ENCODE measurements at regions not wholly inside any gene's neighbourhood (a gene's known extent, or its start where the extent isn't known, plus 50 kb on each side); places are given as distances from the start of the nearest gene placed in this dataset.
A peak's percentile ranks its signal among the peaks of the same experiment; 100 is the strongest.

- Histone ChIP-seq H3K9me3 (ENCODE audit: control extremely low read depth in 1 of 3, control insufficient read depth in 2 of 3, insufficient read depth in 1 of 3, low read length in 2 of 3) (peaks cover 0 to 12% (median 6%) of the 10 kb centered on the region in 3 donors), H3K27me3 (replicated peaks in 1 of 4; ENCODE audit: control extremely low read depth in 1 of 4, control insufficient read depth in 3 of 4, insufficient read depth in 4 of 4, low read length in 3 of 4) (no peaks in the 10 kb centered on the region), H3K79me2 (ENCODE audit: control insufficient read depth, insufficient read depth, low read length) (no peaks in the 10 kb centered on the region), H3K4me2 (replicated peaks; ENCODE audit: low read depth, low read length, poor library complexity, severe bottlenecking) (no peak overlapping the region), H3K9ac (ENCODE audit: low read length) (no peak overlapping the region), H3K4me1 (ENCODE audit: control insufficient read depth in 2 of 2, insufficient read depth in 2 of 2, low read length in 2 of 2) (peaks cover 23% of the 10 kb centered on the region in 2 donors), H2AFZ (ENCODE audit: insufficient read depth, low read depth, low read length, poor library complexity, severe bottlenecking) (no peak overlapping the region), H3K4me3 (ENCODE audit: control extremely low read depth in 1 of 5, extremely low read depth in 1 of 5, insufficient read depth in 1 of 5, low read depth in 2 of 5, low read length in 4 of 5) (no peak overlapping the region), H3K27ac (ENCODE audit: low read length in 2 of 2) (no peak overlapping the region), H4K20me1 (ENCODE audit: control insufficient read depth, insufficient read depth, low read length, poor library complexity, severe bottlenecking) (no peaks in the 10 kb centered on the region), H3K36me3 (replicated peaks in 1 of 2; ENCODE audit: control extremely low read depth in 1 of 2, control insufficient read depth in 1 of 2, extremely low read depth in 1 of 2, insufficient read depth in 2 of 2, low read length in 1 of 2) (no peaks in the 10 kb centered on the region)
- ATAC-seq (ENCODE audit: low read depth) (no peak), DNase-seq (no peak)
- H3K27ac Mint-ChIP-seq: no peak overlapping the region
- TF ChIP-seq EZH2 (IDR thresholded peaks at IDR 0.05; ENCODE audit: borderline replicate concordance, insufficient read depth, low read depth, low read length, poor library complexity, severe bottlenecking) (no peak), CTCF (IDR thresholded peaks at IDR 0.05) (no peak)
- ChIA-PET CTCF (interaction anchor here (1.1 to 6.7 kb wide), 4 partner anchors 10 to 30 kb away, joined by 3 to 33 read pairs (median 6); no protein-coding TSS in a partner anchor), POLR2A (no interaction called here)
- peaks cover 3% of the 10 kb centered on the region for H3K9me3 Mint-ChIP-seq (ENCODE audit: insufficient read depth)
- no peaks in the 10 kb centered on the region for H3K27me3 Mint-ChIP-seq
- H3K4me3 Mint-ChIP-seq: no peak overlapping the region
- H3K4me1 Mint-ChIP-seq: peaks cover 24% of the 10 kb centered on the region
- intact Hi-C loops (cut with micrococcal nuclease): no loop called here
Observed at GRCh38 chr22:22391543-22391942, 117.0 kb downstream of the ZNF280B start.

DNA sequence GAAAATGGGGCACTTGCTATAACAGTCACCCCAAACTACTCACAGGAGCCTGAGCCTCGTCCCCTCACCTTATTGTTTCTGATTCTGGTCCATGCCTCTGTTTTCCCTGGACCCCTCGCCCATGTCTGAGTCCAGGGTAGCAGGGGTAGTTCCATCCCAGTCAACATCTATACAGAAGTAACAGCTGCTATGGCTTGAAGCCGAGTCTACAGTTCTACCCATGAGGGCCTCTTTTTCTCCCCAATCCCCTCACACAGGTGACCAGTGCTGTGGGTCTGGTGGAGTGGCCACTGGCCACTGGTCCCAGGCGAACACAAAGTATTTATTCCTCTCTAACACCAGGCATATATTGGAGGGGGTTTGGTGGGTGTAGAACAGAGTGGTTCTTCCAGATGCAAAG is 116.4 kb downstream of the ZNF280B start:
- TF ChIP-seq EZH2 (IDR thresholded peaks at IDR 0.05; ENCODE audit: borderline replicate concordance, insufficient read depth, low read depth, low read length, poor library complexity, severe bottlenecking) (no peak), CTCF (IDR thresholded peaks at IDR 0.05) (no peak)
- Histone ChIP-seq H4K20me1 (ENCODE audit: control insufficient read depth, insufficient read depth, low read length, poor library complexity, severe bottlenecking) (no peaks in the 10 kb centered on the region), H3K36me3 (replicated peaks in 1 of 2; ENCODE audit: control extremely low read depth in 1 of 2, control insufficient read depth in 1 of 2, extremely low read depth in 1 of 2, insufficient read depth in 2 of 2, low read length in 1 of 2) (no peaks in the 10 kb centered on the region), H3K79me2 (ENCODE audit: control insufficient read depth, insufficient read depth, low read length) (no peaks in the 10 kb centered on the region), H3K4me1 (ENCODE audit: control insufficient read depth in 2 of 2, insufficient read depth in 2 of 2, low read length in 2 of 2) (peaks cover 28 to 29% of the 10 kb centered on the region in 2 donors), H3K4me3 (ENCODE audit: control extremely low read depth in 1 of 5, extremely low read depth in 1 of 5, insufficient read depth in 1 of 5, low read depth in 2 of 5, low read length in 4 of 5) (no peak overlapping the region), H3K9me3 (ENCODE audit: control extremely low read depth in 1 of 3, control insufficient read depth in 2 of 3, insufficient read depth in 1 of 3, low read length in 2 of 3) (peaks cover 0 to 12% (median 6%) of the 10 kb centered on the region in 3 donors), H3K27ac (ENCODE audit: low read length in 2 of 2) (no peak overlapping the region), H3K9ac (ENCODE audit: low read length) (no peak overlapping the region), H2AFZ (ENCODE audit: insufficient read depth, low read depth, low read length, poor library complexity, severe bottlenecking) (no peak overlapping the region), H3K27me3 (replicated peaks in 1 of 4; ENCODE audit: control extremely low read depth in 1 of 4, control insufficient read depth in 3 of 4, insufficient read depth in 4 of 4, low read length in 3 of 4) (no peaks in the 10 kb centered on the region), H3K4me2 (replicated peaks; ENCODE audit: low read depth, low read length, poor library complexity, severe bottlenecking) (no peak overlapping the region)
- ATAC-seq (ENCODE audit: low read depth): no peak
- intact Hi-C loops (cut with micrococcal nuclease): no loop called here
- no peak for DNase-seq
- peak overlapping the region; percentile 37 for H3K27ac Mint-ChIP-seq
- ChIA-PET POLR2A (no interaction called here), CTCF (interaction anchor here (1.3 to 6.7 kb wide), 3 partner anchors 11 to 29 kb away, joined by 3 to 33 read pairs (median 3); no protein-coding TSS in a partner anchor)
- H3K4me1 Mint-ChIP-seq: peaks cover 30% of the 10 kb centered on the region
- H3K4me3 Mint-ChIP-seq: no peak overlapping the region
- peaks cover 3% of the 10 kb centered on the region for H3K9me3 Mint-ChIP-seq (ENCODE audit: insufficient read depth)
- H3K27me3 Mint-ChIP-seq: no peaks in the 10 kb centered on the region
- 81% methylated on average over 2 of the region's 4 CpGs for WGBS (ENCODE audit: insufficient coverage)
